Ishikawa (cell line): ENCODE measurements at regions not wholly inside any gene's neighbourhood (a gene's known extent, or its start where the extent isn't known, plus 50 kb on each side); places are given as distances from the start of the nearest gene placed in this dataset.

Experiments
- CEBPB ChIP-seq: IDR thresholded peaks from 2 replicates; pipeline ENCODE4 v1.6.1; 2012
- CREB1 ChIP-seq: IDR thresholded peaks from 2 replicates; pipeline ENCODE4 v1.6.1; 2012; ENCODE audit warnings: low read depth
- EGR1 ChIP-seq: IDR thresholded peaks from 2 replicates; pipeline ENCODE4 v1.6.1; 2012
- EP300 ChIP-seq: IDR thresholded peaks from 2 replicates; pipeline ENCODE4 v1.6.1; 2012; ENCODE audit warnings: borderline replicate concordance
- FOXM1 ChIP-seq: IDR thresholded peaks from 2 replicates; pipeline ENCODE4 v1.6.1; 2012; ENCODE audit warnings: low read depth, borderline replicate concordance
- MAX ChIP-seq: IDR thresholded peaks from 2 replicates; pipeline ENCODE4 v1.6.1; 2012
- NFIC ChIP-seq: IDR thresholded peaks from 2 replicates; pipeline ENCODE4 v1.6.1; 2012
- RAD21 ChIP-seq: IDR thresholded peaks from 2 replicates; pipeline ENCODE4 v1.6.1; 2012; ENCODE audit warnings: low read depth
- ZBTB7A ChIP-seq: IDR thresholded peaks from 2 replicates; pipeline ENCODE4 v1.6.1; 2012; ENCODE audit warnings: low read depth
- TF ChIP-seq, protein P1 (sequence below): IDR thresholded peaks from 2 replicates; pipeline ENCODE4 v1.6.1; 2012; ENCODE audit warnings: low read depth, mild to moderate bottlenecking
- TF ChIP-seq, protein P2 (sequence below): IDR thresholded peaks from 2 replicates; pipeline ENCODE4 v1.6.1; 2012

GRCh38 chr2:18106841-18107240 is 228.4 kb downstream of the KCNS3 start:
- TF ChIP-seq RAD21 (no peak), CREB1 (no peak), EP300 (no peak), MAX (no peak), EGR1 (no peak), FOXM1 (no peak), ZBTB7A (no peak), NFIC (no peak), CEBPB (no peak)
- TF ChIP-seq, protein P1, sequence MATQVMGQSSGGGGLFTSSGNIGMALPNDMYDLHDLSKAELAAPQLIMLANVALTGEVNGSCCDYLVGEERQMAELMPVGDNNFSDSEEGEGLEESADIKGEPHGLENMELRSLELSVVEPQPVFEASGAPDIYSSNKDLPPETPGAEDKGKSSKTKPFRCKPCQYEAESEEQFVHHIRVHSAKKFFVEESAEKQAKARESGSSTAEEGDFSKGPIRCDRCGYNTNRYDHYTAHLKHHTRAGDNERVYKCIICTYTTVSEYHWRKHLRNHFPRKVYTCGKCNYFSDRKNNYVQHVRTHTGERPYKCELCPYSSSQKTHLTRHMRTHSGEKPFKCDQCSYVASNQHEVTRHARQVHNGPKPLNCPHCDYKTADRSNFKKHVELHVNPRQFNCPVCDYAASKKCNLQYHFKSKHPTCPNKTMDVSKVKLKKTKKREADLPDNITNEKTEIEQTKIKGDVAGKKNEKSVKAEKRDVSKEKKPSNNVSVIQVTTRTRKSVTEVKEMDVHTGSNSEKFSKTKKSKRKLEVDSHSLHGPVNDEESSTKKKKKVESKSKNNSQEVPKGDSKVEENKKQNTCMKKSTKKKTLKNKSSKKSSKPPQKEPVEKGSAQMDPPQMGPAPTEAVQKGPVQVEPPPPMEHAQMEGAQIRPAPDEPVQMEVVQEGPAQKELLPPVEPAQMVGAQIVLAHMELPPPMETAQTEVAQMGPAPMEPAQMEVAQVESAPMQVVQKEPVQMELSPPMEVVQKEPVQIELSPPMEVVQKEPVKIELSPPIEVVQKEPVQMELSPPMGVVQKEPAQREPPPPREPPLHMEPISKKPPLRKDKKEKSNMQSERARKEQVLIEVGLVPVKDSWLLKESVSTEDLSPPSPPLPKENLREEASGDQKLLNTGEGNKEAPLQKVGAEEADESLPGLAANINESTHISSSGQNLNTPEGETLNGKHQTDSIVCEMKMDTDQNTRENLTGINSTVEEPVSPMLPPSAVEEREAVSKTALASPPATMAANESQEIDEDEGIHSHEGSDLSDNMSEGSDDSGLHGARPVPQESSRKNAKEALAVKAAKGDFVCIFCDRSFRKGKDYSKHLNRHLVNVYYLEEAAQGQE, result no peak
- TF ChIP-seq, protein P2, sequence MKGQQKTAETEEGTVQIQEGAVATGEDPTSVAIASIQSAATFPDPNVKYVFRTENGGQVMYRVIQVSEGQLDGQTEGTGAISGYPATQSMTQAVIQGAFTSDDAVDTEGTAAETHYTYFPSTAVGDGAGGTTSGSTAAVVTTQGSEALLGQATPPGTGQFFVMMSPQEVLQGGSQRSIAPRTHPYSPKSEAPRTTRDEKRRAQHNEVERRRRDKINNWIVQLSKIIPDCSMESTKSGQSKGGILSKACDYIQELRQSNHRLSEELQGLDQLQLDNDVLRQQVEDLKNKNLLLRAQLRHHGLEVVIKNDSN, result no peak
